ENCODE measurements at regions not wholly inside any gene's neighbourhood (a gene's known extent, or its start where the extent isn't known, plus 50 kb on each side); places are given as distances from the start of the nearest gene placed in this dataset.
A peak's percentile ranks its signal among the peaks of the same experiment; 100 is the strongest.

GRCh38 chr21:22955559-22955958 lies 1957.3 kb downstream of the NCAM2 start:
- no peak for DNase-seq

DNA sequence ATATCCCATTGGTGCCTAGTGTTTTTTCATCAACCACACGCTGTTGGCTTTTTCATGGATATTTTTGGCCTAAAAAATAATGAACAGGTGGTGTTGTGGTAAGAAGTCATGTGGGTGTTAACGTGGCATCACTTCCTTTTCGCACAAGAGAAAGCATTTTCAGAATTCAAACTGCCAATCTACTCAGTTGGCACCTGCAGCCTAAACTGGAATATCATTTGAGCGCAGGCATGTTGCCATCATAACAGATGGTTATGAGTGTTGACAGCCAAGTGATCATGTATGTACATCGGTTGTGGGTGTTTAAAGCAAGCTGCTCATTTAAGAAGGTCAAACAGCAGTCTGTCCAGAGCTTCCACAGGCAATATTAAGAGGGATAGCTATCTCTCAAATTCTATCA lies 1963.0 kb downstream of the NCAM2 start:
- DNase-seq, result no peak

GRCh38 chr21:22965455-22966135 lies 1967.4 kb downstream of the NCAM2 start:
- no peak for DNase-seq

DNA sequence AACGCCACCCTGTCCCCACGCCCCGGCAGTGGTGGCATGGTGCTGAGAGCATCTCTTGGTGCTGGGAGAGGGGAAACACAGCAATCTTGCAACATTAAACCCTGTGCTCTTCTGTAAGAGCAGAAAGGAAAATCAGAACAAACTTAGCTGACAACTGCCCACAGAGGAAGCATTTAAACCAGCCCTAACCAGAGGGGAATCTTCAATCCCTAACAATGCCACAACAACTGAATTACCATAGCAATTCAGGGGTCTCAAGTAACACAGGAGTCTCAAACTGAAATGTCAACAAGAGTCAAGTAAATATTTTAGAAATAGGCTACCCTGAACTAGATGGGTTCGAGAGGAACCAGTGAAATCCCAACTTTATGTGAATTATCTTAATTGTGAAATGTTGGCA lies 1983.6 kb downstream of the NCAM2 start:
- no peak for DNase-seq

GRCh38 chr21:22993144-22993543 lies 1994.9 kb downstream of the NCAM2 start:
- no peak for DNase-seq

DNA sequence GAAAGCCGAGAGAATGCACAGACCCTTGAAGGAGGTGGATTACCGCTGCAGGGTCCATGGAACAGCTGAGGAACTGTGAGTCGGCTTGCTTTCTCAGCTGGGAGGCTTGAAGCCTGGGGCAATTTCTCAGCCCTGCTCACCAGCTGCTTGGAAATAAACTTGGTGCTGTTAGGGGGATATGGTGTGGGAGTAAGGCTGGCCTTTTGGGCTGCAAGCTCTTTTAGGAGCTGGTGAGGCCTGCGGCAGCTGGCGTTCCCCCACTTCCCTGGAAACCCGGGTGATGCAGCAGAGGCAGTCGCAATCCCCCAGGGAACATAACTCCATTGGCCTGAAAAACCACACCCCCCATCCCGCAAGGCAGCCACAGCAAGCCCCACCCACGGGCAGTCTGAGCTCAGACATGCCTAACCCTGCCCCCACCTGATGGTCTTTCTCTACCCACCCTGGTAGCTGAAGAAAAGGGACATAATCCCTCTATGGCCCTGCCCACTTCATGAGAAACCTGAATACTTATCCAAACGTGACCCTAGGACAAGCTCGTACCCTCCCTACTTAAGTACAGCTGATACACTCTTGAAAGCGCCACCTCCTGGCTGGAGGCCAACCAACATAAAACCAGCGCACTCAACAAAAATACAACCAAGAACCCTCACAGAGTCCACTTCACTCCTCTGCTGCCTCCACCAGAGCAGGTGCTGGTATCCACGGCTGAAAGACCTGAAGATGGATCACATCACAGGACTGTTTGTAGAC lies 1995.8 kb downstream of the NCAM2 start:
- DNase-seq, result no peak

- DNase-seq, result peak; percentile 73
These were observed 2005.7 kb downstream of the NCAM2 start for GRCh38 chr21:23003951-23004350.

- DNase-seq, result no peak
These were observed 2010.5 kb downstream of the NCAM2 start for GRCh38 chr21:23008601-23009202.

DNA sequence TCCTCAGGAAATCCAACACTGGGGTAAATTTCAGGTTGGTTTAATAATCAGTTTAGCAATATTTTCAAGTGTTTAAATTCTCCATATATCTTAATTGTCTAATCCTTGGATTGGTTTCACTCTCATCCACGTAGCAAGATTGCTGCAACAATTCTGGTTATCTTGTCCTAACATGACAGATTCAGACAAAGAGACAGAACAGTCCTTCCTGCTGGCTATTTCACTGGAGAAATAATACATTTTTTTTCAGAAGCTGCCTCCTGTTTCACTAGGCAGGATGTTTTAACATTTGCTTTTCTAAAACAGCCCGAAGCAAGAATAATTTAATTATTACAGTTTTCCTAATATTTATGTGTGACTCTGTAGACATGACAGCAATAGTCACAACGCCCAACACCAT lies 2011.2 kb downstream of the NCAM2 start:
- no peak for DNase-seq

DNA sequence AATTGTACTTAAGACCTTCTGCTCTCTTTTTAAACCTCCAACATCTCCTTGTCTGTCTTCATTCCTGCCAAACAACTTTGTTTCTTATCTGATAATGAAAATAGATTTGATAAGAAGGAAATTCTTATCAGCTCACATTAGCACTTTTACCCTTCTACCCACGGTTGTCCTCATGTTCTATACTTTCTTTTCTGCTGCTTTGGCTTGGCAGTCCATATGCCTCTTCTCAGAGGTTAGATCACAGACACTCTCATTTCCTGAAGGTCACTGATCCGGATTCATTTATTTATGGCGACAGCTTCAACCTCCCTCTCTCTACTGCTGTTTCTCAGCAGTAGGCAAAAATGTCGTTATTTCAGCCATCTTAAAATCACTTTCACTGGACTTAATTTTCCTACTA lies 2015.8 kb downstream of the NCAM2 start:
- no peak for DNase-seq

GRCh38 chr21:23016617-23017016 lies 2018.4 kb downstream of the NCAM2 start:
- DNase-seq, result peak; percentile 10

DNA sequence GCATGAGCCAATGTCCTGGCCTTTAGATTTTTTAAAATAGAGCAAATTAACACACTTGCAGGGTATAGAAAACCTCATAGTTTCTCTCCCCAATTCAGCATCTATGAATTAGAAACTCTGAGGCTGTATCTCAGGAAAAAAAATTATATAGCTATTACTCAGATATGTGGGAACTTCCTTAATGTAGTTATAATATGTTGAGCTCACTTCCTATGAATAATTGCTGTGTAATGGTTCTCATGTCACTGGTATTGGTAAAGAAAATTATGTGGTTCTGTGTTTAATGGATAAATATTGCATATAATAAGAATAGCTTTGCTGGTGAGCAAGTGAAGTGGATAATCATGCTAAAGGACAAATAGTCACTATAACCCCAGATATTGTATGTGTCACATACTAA lies 2019.8 kb downstream of the NCAM2 start:
- DNase-seq, result no peak

DNA sequence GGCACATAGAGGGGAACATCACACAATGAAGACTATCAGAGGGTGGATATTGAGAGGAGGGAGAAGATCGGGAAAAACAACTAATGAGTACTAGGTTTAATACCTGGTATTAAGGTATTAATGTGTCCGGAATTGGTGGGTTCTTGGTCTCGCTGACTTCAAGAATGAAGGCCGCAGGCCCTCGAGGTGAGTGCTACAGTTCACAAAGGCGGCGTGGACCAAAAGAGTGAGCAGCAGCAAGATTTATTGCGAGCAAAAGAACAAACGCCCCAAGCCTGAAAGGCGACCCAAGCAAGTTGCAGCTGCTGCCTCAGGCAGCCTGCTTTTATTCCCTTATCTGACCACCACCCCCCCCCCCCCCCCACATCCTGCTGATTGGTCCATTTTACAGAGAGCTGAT lies 2022.8 kb downstream of the NCAM2 start:
- DNase-seq, result no peak

- no peak for DNase-seq
These were observed 2023.3 kb downstream of the NCAM2 start for GRCh38 chr21:23021481-23021880.

GRCh38 chr21:23026878-23027277 lies 2028.7 kb downstream of the NCAM2 start:
- peak; percentile 72 for DNase-seq

- no peak for DNase-seq
These were observed 2041.6 kb downstream of the NCAM2 start for GRCh38 chr21:23039846-23040245.

- DNase-seq, result no peak
These were observed 2047.7 kb downstream of the NCAM2 start for GRCh38 chr21:23045955-23046354.

DNA sequence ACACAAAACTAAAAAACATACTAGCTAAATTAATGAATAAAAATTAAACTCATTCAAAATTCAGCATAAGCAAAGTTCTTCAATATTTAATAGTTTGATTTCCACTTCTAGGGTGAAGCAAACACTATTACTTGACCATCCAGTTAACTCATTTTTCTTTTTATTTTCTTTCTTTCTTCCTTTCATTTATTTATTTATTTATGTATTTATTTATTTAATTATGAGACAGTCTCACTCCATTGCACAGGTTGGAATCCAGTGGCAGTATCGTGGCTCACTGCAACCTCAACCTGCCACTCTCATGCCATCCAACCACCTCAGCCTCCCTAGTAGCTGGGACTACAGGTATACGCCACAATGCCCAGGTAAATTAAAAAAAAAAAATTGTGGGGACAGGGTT lies 2069.5 kb downstream of the NCAM2 start:
- no peak for DNase-seq

- no peak for DNase-seq
These were observed 2085.0 kb downstream of the NCAM2 start for GRCh38 chr21:23083242-23083641.

- no peak for DNase-seq
These were observed 2095.1 kb downstream of the NCAM2 start for GRCh38 chr21:23093259-23093658.

GRCh38 chr21:23099185-23099584 lies 2101.0 kb downstream of the NCAM2 start:
- DNase-seq, result no peak

DNA sequence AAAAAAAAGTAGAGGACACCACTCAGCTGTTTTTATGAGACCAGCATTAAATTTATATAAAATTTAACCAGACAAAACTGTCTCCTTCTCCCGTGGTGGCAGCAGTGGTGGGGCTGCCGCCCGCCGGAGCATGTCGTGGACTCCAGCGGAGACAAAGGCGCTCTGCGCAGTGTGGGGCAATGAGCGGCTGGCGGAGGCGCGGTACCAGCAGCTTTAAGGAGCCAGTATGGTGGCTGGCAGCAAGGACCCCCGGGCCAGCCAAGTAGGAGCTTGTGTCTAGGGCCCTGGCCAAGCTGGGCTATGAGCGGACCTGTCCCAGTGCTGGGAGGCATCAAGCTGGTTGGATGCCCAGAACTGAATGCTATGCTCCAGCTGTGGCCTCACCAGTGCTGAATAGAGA lies 2102.9 kb downstream of the NCAM2 start:
- DNase-seq, result no peak

GRCh38 chr21:23108533-23108932 lies 2110.3 kb downstream of the NCAM2 start:
- no peak for DNase-seq

- DNase-seq, result no peak
These were observed 2112.9 kb downstream of the NCAM2 start for GRCh38 chr21:23111070-23111600.
